Stimulated activated CD4-positive, alpha-beta T cell treated with anti-CD3 and anti-CD28 coated beads, Interleukin-15, amount 100 ng/mL, for 48 hours (primary cell): ENCODE measurements at regions not wholly inside any gene's neighbourhood (a gene's known extent, or its start where the extent isn't known, plus 50 kb on each side); places are given as distances from the start of the nearest gene placed in this dataset.
"Not testable (repeated sequence)": the region's sequence is repeated elsewhere in the genome, so short reads cannot be mapped to it uniquely, and the experiment has no call there.

ENCODE experiments used
- DNase-seq, 2 donors: peaks; one replicate each; pipeline ENCODE4 v3.0.0-alpha.2; 2020; ENCODE audit warnings: low read depth in 2 of 2

DNA sequence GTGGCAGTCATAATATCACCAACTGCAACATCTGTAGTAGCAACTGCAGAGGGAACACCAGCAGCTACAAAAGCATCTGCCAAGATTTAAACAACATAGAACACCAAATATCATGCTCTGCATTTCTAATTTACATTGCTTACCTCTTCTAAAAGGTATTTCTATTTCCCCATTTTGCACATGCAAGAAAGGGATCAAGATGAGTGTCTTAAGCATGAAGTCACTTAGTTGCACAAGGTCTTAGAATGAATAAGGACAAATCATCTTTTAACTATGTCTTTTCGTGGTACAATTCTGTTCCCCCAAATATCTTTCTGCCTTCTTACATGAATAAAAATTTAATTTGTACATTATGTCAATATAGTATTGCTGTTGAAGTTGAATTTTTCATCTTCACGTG lies 1746.4 kb downstream of the EFNA5 start:
- DNase-seq: no peak

DNA sequence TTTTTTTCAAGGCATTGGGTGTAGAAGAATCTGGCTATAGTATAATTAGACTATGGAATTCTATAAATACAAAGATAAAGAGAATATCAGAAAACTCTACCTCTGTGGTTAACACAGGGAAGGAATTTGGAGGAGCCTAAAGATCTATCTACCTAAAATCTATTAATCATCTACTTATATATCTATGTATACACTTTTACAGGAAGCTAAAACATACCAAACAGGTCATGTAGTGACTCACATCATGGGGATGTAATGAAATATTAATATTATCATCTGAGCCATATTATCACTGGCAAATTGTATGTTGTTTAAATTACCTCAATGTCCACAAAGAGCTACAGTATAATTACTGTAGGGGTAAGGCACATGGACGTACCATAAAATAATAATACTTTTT lies 1748.2 kb downstream of the EFNA5 start:
- DNase-seq: no peak

DNA sequence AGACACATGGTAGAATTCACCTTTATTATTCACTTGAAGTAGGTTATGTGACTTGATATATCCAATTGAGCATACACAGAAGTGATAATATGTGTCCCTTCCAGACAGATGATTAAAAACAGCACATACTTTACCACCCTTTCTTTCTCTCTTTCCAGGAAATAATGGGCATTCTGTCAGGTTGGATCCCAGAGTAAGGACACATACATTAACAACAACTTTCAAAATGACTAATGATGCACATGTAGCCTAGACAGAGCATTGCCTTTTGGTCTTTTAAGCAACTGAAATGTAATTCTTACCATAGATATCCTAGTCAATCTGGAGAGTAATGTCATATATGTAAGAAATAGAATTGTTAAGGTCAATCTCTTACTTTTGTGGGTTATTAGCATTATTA lies 1748.7 kb downstream of the EFNA5 start:
- no peak for DNase-seq

DNA sequence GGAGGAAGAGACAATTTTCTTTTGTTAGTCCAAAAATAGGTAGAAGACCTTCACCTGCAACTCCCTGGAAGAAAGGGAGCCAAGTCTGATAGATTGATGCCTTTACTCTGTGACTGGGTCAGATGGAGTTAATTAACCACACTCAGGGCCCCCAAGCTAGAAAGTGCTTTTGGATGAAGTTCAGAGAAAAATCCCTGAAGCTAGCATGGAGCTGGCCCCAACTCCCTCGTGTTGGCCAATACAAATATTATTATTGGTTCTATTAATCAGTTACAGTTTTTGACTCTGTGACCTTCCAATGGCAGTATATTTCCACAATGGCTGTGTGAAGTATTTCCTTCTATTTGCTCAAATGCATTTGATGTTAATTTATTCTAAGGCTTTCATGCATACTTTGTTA lies 1753.5 kb downstream of the EFNA5 start:
- DNase-seq: no peak

DNA sequence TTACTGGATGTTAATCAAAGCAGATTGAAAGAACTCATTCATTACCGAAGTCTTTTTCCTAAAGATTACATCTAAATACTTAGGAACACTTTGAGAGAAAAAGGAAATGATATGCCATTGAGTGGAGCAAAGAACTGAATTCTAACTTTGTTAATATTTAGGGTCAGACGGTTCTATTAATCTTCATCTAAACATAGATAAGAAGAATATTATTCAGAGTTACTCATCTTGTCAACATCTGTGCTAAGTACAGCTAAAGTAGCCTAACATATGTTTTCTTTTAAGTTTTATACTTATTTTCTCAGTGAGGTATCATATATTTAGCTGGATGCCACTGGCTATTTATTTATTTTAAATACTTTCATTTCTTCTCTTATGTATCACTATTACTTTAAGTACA lies 1763.7 kb downstream of the EFNA5 start:
- no peak for DNase-seq

DNA sequence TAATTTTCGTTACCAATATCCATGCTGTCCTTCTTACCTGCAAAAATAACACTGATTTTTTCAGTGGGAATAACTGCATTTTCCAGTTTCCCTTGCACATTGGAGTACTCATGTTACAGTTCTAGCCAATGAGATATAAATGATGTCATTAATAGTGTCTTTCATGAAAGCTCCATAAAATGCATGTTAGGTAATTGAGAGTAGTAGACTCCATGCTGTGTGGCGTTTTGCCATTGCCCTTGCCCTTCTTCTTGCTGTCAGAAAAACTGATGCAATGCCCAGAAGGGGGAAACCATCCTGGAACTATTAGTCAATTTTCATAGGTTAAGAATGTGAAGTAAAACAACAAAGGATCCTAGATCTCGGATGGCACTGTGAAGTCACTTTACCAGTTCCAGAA lies 1765.3 kb downstream of the EFNA5 start:
- DNase-seq: no peak

DNA sequence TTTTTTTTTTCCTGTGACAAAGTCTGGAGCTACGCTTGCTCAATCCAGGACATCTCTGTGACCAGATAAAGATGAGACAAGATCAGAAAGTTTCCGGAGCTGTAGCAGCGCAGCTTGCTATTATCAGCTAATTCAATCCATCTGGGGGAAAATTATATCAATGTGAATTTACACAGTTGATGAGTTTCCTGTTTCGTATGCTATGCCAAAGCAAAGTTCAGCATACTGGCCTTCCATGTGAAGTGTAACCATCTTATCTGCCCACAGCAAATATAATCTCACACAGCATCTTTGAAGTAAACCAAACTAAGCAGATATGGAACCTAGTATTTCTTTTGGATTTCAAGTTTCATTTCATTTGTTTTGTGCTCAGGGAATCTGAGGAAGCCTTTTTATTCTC lies 1767.7 kb downstream of the EFNA5 start:
- no peak for DNase-seq

DNA sequence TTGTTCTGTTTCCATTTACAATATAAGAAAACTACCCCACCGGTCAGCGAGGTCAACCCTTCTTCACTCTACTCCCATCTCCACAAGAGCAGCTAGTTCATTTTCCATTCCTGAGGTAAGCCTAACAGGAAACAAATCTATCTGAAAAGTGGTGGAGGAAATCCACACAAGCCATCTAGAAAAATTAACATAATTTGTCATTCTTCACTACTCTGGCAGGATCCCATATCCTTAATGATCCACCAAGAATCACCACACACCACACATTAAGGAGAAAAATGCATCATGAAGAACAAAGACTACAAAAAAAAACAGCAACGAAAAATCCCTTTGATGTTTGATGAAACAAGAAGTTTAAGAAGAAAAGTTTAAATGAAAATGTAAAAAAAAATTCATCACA lies 1771.0 kb downstream of the EFNA5 start:
- no peak for DNase-seq

DNA sequence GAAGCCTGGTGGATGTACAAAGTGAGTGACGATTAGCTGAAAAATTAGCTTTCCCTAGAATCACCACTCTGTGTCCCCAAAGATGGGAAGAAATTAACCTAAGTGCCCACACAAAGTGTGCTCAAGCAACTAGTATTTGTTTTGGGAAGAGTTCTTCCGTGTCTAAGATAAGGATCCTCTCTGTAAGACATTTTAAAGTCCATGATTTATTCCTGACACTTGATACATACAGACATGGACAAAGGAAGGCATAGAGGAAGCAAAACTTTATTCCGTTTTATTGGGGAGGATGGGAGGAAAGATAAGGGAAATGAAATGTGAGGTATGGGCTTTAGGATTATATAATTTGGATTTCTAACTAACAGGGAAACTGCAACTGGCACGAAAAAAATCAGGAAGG lies 1772.6 kb downstream of the EFNA5 start:
- no peak for DNase-seq

DNA sequence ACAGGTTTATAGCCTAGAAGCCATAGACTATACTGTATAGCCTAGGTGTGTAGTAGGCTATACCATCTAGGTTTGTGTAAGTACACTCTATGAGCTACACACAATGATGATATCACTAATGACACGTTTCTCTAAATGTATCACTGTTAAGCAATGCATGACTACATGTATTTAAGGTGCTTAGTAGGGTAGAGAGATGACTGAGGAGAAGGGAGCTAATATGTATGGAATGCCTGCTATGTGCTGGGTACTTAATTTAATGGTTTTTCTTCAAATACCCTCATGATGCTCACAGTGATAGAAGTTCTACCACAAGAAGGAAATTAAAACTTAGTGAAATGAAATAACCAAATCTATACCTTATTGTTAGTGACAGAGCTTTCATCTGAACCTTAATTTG lies 1785.5 kb downstream of the EFNA5 start:
- no peak for DNase-seq

DNA sequence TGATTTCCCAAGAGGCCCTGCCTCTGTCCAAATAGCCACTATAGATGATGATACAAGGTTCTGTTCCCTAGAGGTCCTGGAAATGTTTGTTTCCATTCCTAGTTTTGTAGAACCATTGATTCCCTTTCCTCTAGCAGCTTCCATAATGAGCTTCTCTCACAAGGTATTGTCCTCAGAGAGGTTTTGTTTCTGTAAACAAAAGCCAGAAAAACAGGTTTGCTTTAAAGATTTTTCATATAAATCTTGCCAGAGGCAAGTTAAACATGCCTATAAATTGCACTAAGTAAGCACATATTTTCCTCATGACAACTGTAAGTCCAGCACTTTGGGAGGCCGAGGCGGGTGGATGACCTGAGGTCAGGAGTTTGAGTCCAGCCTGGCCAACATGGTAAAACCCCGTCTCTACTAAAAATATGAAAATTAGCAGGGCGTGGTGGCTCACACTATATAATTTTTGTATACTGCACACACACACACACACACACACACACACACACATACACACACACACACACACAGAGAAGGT lies 1787.7 kb downstream of the EFNA5 start:
- no peak for DNase-seq

DNA sequence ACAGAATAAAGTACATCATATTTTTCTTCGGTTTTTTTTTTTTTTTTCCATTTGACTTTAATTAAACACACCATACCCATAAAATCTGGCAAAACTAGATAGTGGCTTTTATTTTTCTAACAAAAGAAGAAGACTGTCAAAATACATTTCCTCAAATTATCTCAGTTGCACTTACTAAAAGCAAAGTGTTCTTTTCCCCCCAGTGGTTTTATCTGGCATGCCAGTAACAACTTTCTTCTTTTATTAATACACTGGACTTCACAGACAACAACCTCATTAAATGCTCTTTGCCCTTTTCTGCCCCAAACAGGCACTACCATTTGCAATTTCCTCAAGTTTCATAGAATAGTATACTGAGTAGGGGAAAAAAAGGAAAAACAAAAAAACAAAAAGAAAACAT lies 1792.3 kb downstream of the EFNA5 start:
- no peak for DNase-seq

DNA sequence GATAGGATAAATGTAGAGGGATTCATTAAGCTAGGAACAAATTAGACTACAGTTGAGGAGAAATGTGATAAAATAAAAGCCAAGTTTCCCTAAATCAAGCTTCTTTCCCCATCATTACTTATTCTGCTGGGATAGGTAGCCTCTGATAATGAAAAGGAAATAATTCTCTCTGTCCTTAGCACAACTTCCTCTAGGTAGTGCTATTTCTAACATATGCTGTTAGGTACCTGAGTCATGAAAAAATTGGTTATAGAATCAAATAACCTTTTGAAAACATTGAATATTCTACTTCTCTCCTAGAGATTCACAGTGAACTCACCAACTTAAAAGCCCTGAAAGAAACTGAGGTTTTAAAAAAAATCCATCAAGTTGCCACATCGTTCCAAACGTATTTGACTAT lies 1793.1 kb downstream of the EFNA5 start:
- DNase-seq: no peak

DNA sequence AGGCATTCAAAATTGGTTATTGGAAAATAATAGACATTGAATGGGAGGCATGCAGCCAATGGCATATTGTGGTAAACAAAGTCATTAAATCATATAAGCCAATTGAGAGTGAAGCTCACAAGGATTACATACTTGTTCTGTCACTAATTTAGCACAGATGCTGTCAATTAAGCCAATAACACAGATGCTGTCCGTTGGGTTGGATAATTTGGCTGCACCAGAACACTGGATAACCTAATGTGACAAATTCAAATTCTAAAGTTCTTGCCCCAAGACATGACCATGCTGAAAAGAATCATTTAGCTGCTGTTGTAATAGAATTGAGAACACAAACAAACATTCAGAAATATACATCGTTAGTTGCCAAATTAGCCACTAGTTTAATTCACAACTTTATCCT lies 1796.4 kb downstream of the EFNA5 start:
- DNase-seq: no peak

DNA sequence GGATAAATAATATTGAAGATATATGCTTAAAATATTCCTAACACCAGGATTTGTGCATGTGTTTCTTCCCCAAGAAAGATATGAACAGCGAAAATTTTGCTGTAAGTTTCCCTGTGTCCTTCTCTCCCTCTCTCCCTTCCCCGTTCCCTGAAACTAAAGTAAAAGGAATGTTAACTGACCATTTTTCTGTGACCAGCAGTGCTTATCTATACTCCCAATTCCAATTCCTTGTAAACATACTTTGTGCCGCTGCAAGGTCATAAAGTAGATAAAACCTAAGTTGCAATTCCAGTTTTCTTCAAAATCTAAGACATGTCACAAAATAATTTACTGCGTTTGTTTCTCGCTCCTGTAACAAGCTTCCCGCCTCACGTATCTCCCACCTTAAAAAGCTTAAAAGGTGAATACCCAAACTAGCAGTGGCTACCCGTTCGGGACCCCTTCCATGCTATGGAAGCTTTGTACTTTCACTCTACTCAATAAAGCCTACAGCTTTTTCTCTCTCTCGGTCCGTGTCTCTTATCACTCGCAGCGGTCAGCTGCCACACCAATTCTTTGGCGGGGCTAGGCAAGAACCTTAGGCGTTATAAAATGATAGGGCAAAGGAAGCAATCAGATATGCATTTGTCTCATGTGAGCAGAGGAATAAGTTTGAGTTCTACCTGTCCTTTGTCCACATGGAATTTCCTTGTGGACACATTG lies 1798.0 kb downstream of the EFNA5 start:
- no peak for DNase-seq

DNA sequence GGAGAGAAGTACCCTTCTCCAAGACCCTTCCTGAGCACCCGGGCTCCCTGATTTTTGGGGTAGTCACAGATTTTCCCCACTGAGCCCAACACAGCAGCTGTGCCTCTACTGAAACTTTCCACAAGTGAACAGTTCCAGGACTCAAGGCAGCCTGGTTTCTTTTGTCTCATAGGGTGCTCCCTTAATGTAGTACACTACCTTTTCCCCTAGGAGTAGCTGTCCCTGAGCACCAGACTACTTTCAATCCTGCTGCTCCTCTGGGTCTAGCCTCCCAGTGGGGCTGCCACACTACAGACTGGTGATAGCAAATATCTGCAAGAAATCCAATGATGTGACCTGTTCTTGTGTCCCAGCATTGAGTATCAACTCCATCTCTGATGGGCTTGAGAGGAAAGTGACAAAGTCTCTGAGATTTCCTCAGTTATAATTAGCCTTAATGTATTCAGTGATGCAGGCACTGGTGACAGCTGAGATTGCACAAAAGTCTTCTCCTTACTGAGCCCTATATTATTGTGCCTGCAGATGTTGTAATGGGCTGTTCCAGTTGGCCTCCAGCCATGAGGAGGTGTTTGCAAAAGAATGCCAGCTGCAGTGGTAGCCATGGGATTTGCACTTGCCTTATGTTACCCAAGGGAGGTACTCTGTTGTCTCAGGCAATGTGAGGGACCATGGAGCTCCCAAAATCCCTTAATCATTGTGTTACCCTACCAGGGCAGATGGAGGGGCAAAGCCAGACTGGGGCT lies 1802.5 kb downstream of the EFNA5 start:
- no peak for DNase-seq

DNA sequence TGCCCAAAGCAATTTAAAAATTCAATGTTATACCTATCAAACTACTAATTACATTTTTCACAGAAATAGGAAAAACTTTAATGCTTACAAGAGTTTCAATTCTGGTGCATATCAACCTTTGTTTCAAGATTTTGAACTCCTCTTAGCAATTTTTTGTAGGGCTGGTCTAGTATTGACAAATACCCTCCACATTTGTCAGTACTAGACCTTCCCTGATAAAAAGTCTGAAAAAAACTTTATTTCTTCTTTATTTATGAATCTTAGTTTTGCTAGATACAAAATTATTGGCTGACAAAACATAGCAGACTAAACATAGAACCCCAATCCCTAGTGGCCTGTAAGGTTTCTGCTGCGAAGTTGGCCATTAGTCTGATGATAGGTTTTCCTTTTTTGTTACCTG lies 1804.9 kb downstream of the EFNA5 start:
- no peak for DNase-seq

DNA sequence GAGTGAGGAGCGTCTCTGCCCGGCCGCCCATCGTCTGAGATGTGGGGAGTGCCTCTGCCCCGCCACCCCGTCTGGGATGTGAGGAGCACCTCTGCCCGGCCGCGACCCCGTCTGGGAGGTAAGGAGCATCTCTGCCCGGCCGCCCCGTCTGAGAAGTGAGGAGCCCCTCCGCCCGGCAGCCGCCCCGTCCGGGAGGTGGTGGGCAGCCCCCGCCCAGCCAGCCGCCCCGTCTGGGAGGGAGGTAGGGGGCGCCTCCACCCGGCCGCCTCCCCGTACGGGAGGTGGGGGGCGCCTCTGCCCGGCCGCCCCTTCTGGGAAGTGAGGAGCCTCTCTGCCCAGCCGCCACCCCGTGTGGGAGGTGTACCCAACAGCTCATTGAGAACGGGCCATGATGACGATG lies 1811.4 kb downstream of the EFNA5 start:
- DNase-seq: not testable (repeated sequence)

DNA sequence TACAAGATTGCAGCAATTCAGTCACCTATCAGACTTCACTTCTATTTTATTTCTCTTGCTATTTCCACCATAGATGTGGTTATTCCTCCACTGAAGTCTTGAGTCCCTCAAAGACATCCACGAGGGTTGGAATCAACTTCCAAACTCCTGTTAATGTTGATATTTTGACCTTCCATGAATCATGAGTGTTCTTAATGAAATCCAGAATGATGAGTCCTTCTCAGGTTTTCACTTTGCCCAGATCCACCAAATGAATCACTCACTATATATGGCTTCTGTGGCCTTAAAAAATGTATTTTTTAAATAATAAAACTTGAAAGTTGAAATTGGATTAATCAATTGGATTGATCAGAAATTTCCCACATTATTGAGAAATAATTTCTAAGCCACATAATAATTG lies 1821.0 kb downstream of the EFNA5 start:
- DNase-seq: no peak

DNA sequence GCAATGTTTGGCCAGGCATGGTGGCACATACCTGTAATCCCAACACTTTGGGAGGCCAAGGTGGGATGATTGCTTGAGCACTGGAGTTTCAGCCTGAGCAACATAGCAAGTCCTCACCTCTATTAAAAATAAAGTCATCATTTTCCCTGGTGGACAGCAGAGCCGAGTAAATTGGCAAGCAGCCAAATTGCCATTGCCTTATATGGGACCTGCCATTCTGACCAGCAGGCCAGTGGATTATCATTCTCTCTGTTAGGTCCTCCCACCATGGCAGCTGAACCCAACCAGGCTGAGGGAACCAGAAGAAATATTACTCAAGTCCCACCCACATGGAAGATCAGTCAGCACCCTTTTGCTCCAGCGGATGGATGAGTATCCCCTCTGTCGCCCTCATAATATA lies 1829.9 kb downstream of the EFNA5 start:
- no peak for DNase-seq

DNA sequence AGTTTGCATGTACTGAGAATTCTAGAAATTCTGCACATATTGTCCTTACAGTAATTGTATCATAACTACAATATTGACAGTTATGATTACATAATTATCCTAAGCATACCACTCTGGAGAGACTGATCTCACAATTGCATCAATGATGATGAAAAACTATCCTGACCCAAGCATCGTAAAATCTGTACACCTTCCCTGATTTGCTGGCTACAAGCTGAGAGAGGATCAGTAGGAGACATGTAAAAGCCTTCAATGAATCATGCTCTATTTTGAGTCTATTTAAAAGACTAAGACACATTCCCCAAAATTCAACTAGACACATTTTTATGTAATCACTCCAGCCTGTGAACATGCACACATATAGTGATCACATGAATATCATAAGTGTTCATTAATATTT lies 1833.8 kb downstream of the EFNA5 start:
- no peak for DNase-seq

DNA sequence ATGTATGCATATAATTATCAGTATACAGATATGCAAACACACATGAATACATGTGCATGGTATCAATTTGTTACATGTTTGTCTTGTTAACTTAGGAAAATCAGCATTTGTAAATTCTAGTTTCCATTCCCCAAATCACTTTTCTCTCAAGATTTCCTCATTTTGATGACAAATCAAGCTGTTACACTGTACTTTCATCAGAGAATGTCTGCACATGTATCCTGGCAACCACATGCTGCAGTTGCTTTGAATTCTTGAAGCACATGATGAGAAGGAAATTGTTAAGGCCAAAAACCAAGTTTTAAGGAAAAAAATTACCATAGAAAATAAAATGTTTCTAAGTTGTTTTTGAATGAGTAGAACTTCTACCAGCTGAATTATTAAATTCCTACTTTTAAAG lies 1834.5 kb downstream of the EFNA5 start:
- DNase-seq: no peak

DNA sequence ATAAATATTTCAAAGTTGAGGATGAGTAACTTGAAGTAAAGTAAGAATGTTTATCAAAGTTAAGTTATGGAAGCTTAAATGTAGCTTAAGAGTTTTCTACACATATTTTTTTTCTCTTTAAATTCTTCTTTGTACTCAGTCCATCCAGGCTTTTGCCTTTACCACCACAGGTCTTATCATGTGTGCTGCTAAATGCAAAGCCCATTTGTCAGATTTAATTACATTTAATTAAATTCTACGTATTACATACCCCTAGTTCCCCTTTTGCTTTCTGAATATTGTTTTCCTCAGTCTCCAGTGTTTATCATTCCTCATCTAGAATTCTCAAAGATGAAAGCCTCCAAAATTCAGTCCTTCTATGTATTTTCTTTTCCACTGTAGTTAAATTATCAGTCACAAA lies 1841.9 kb downstream of the EFNA5 start:
- DNase-seq: no peak

DNA sequence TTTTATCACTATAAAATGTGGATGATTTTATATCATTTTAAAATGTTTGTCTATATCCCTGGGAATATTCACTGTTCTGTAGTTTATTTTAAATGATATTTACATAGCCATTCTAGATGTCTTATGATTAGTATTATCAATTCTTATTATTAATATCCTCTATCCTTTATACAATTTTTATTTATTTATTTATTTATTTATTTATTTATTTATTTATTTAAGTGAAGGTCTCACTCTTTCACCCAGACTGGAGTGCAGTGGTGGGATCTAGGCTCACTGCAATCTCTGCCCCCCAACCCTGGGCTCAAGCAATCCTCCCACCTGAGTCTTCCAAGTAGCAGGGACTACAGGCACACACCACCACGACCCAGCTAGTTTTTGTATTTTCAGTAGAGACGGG lies 1848.9 kb downstream of the EFNA5 start:
- DNase-seq: no peak
